A673 (cell line): ENCODE measurements at regions not wholly inside any gene's neighbourhood (a gene's known extent, or its start where the extent isn't known, plus 50 kb on each side); places are given as distances from the start of the nearest gene placed in this dataset.
"Not testable (repeated sequence)": the region's sequence is repeated elsewhere in the genome, so short reads cannot be mapped to it uniquely, and the experiment has no call there.

ENCODE experiments used
- CTCF ChIP-seq: fragments of 300-800, 200-600 bp; sonication (generic); conservative IDR thresholded peaks from 2 replicates; pipeline ENCODE4 v1.5.1; 2017; ENCODE audit warnings: low read depth, mild to moderate bottlenecking, antibody characterized with exemption, low read length, moderate library complexity, mixed read lengths
- EZH2 ChIP-seq: fragments of 200-600 bp; sonication (generic); IDR thresholded peaks from 2 replicates; pipeline ENCODE4 v1.6.1; 2017; ENCODE audit warnings: borderline replicate concordance, low read depth, mild to moderate bottlenecking, mixed read lengths, antibody characterized with exemption, low read length; ENCODE audit not compliant: poor library complexity, severe bottlenecking

- TF ChIP-seq CTCF, EZH2: not testable (repeated sequence)
Measured at GRCh38 chr2:16217741-16218140, 277.4 kb downstream of the MYCN start.
